C4-2B (cell line): ENCODE measurements at regions not wholly inside any gene's neighbourhood (a gene's known extent, or its start where the extent isn't known, plus 50 kb on each side); places are given as distances from the start of the nearest gene placed in this dataset.
A peak's percentile ranks its signal among the peaks of the same experiment; 100 is the strongest.

Experiments
- H3K27ac ChIP-seq: fragments of 450-650 bp; 2 replicates; pipeline ENCODE4 v1.5.1; 2017
- ZFX ChIP-seq: fragments of 450-650 bp; IDR thresholded peaks from 2 replicates; pipeline ENCODE4 v1.6.1; 2017
- TF ChIP-seq, protein P1 (sequence below): fragments of 450-650 bp; conservative IDR thresholded peaks from 2 replicates; pipeline ENCODE4 v1.5.1; 2017; ENCODE audit warnings: mild to moderate bottlenecking

- H3K27ac ChIP-seq: no peak overlapping the region
Observed at GRCh38 chr2:34602262-34602661, 1003.2 kb upstream of the FAM98A start.

DNA sequence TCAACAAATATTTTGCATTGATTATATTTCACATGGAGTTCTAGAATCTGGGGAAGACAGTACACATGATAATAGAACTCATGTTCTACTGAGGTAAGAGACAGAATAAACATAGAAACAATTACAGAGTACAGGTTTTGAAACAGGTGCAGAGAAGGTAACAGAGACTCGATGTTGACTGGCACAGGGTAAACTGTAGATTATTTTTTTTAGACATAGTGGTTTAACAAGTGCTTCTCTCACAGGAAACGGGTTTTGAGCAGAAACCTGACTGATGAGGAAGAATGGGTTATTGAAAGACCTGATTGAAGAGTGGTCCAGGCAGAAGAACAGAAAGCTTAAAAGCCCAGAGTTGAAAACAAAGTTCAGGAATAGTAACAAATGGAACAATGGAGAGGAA, 1002.5 kb upstream of the FAM98A start:
- TF ChIP-seq ZFX: no peak
- TF ChIP-seq, protein P1, sequence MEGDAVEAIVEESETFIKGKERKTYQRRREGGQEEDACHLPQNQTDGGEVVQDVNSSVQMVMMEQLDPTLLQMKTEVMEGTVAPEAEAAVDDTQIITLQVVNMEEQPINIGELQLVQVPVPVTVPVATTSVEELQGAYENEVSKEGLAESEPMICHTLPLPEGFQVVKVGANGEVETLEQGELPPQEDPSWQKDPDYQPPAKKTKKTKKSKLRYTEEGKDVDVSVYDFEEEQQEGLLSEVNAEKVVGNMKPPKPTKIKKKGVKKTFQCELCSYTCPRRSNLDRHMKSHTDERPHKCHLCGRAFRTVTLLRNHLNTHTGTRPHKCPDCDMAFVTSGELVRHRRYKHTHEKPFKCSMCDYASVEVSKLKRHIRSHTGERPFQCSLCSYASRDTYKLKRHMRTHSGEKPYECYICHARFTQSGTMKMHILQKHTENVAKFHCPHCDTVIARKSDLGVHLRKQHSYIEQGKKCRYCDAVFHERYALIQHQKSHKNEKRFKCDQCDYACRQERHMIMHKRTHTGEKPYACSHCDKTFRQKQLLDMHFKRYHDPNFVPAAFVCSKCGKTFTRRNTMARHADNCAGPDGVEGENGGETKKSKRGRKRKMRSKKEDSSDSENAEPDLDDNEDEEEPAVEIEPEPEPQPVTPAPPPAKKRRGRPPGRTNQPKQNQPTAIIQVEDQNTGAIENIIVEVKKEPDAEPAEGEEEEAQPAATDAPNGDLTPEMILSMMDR: no peak
- no peak overlapping the region for H3K27ac ChIP-seq

More at GRCh38 chr2:34602262-34602661, 1003.2 kb upstream of the FAM98A start:
- TF ChIP-seq, protein P1: no peak
- no peak for TF ChIP-seq ZFX

- TF ChIP-seq, protein P1: no peak
- TF ChIP-seq ZFX: no peak
- H3K27ac ChIP-seq: no peak overlapping the region
Observed at GRCh38 chr2:34578641-34579040, 979.5 kb upstream of the FAM98A start.

DNA sequence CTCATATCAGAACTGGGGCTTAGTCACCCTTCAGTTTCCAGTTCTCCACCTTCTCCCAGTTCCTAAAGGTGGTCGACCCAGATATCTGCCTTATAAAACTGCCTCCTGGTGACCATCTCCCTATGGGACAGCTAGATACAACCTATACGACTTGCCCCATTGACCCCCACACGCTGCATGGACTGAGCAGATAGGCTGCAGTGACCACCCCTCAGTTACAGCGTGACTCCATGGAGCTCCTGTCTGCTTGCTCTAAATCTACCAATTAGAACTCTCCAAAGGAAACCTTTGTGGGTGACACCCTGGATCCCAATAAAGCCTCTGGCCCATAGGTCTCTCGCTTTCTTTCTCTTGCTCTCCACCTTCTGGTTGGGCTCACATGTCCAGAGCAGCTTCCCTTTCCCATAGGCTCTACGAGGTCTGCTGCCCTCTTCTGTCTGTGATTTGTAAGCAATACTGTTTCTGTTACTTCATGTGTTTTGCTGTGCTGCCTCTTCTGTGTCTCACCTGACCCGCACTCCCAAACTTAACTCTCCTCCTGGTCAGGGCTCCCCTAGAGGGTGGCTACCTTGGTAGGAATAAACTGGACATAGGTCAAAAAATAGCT, 971.3 kb upstream of the FAM98A start:
- H3K27ac ChIP-seq: no peak overlapping the region
- no peak for TF ChIP-seq ZFX
- TF ChIP-seq, protein P1: peak; percentile 57

DNA sequence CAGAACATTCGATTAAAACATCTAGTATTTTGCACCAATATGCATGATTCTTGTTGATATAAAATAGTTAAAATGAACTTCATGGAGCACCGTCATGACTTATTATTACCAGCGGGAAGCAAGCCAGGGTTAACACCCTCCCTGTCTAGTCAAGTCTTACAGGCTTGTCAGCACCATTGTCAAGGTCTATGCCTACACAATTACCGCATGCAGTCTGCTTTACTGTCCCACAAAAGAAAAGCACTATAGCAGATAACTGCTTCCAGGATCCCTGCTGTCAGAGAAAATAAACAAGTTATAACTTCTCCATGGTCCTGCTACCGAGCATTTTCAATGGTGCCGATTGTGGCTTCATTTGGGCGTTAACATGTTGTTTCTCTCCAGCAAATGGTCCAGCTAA, 968.0 kb upstream of the FAM98A start:
- TF ChIP-seq ZFX: no peak
- TF ChIP-seq, protein P1: no peak
- no peak overlapping the region for H3K27ac ChIP-seq

DNA sequence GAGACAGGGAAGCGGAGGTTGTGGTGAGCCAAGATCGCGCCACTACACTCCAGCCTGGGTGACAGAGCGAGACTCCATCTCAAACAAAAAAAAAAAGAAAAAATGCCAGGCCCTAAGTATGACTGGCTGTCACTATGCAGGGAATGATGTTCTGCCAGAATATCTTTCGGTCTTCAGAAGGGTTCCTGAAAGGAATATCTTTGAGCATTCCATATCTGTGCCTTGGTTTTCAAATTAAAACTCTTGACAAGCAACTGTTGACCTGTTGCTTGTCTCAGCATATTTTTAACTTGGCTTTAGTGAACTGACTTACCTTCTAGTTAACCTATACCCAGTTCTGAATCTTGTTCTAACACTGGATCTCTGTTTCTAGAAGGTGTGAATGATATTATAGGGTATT, 953.2 kb upstream of the FAM98A start:
- H3K27ac ChIP-seq: no peak overlapping the region
- no peak for TF ChIP-seq ZFX
- TF ChIP-seq, protein P1: no peak

- no peak for TF ChIP-seq ZFX
- TF ChIP-seq, protein P1: no peak
- H3K27ac ChIP-seq: no peak overlapping the region
Observed at GRCh38 chr2:34549710-34550345, 950.7 kb upstream of the FAM98A start.
